AG04449 (cell line): ENCODE measurements at regions not wholly inside any gene's neighbourhood (a gene's known extent, or its start where the extent isn't known, plus 50 kb on each side); places are given as distances from the start of the nearest gene placed in this dataset.

ENCODE experiments used
- CTCF ChIA-PET: fragments of 350-600 bp; formaldehyde crosslinking; extraction: SDS; loops from one replicate; lab custom pipeline; 2021; ENCODE audit warnings: antibody characterized with exemption; lab: Yijun Ruan, JAX
- POLR2A ChIA-PET: fragments of 400-600, 350-600 bp; formaldehyde crosslinking; extraction: SDS; loops from one replicate; lab custom pipeline; 2020; ENCODE audit warnings: antibody characterized with exemption, inconsistent platforms; lab: Yijun Ruan, JAX
- DNase-seq: peaks from one replicate; pipeline ENCODE4 v3.0.0-alpha.2; 2010; ENCODE audit warnings: low read depth, low spot score
- H3K4me3 ChIP-seq: 2 replicates; pipeline ENCODE4 v1.5.1; 2011; ENCODE audit warnings: low read depth, mild to moderate bottlenecking, control low read depth, low read length
- CTCF ChIP-seq: IDR thresholded peaks from one replicate; pipeline ENCODE4 v1.5.1; 2011; ENCODE audit warnings: mild to moderate bottlenecking, moderate library complexity, low read length, control low read depth, inconsistent platforms; ENCODE audit not compliant: insufficient read depth; ENCODE audit errors: missing control alignments

GRCh38 chr11:128345316-128345715, 242.0 kb downstream of the ETS1 start:
- no peak overlapping the region for H3K4me3 ChIP-seq
- no peak for TF ChIP-seq CTCF
- ChIA-PET CTCF (no interaction called here), POLR2A (no interaction called here)
- no peak for DNase-seq

GRCh38 chr11:128343870-128344269, 243.5 kb downstream of the ETS1 start:
- H3K4me3 ChIP-seq = no peak overlapping the region
- no peak for TF ChIP-seq CTCF
- no peak for DNase-seq
- POLR2A ChIA-PET = no interaction called here
- CTCF ChIA-PET = interaction anchor here (1.0 to 1.8 kb wide), 3 partner anchors 11 to 288 kb away, joined by 3 to 5 read pairs (median 3); no protein-coding TSS in a partner anchor

GRCh38 chr11:128343135-128343514, 244.2 kb downstream of the ETS1 start:
- CTCF ChIA-PET = interaction anchor here (0.9 to 1.8 kb wide), 3 partner anchors 19 to 289 kb away, joined by 3 to 5 read pairs (median 3); no protein-coding TSS in a partner anchor
- no peak overlapping the region for H3K4me3 ChIP-seq
- DNase-seq = no peak
- POLR2A ChIA-PET = no interaction called here
- TF ChIP-seq CTCF = no peak

GRCh38 chr11:128342511-128343134, 244.7 kb downstream of the ETS1 start:
- TF ChIP-seq CTCF = no peak
- ChIA-PET POLR2A (no interaction called here), CTCF (interaction anchor here (0.9 to 1.4 kb wide), 3 partner anchors 170 to 289 kb away, joined by 3 to 4 read pairs (median 3); no protein-coding TSS in a partner anchor)
- no peak overlapping the region for H3K4me3 ChIP-seq
- no peak for DNase-seq

- DNase-seq = no peak
- no peak overlapping the region for H3K4me3 ChIP-seq
- ChIA-PET POLR2A (interaction anchor here (0.6 kb wide), 1 partner anchor 144 kb away, joined by 3 read pairs; no protein-coding TSS in a partner anchor), CTCF (interaction anchor here (0.9 to 1.1 kb wide), 2 partner anchors 169 to 289 kb away, joined by 3 to 4 read pairs; no protein-coding TSS in a partner anchor)
- no peak for TF ChIP-seq CTCF
These were observed 245.8 kb downstream of the ETS1 start for GRCh38 chr11:128341280-128342248.

- H3K4me3 ChIP-seq = no peak overlapping the region
- ChIA-PET CTCF (no interaction called here), POLR2A (no interaction called here)
- no peak for DNase-seq
- TF ChIP-seq CTCF = no peak
These were observed 247.6 kb downstream of the ETS1 start for GRCh38 chr11:128339792-128340191.
